ENCODE measurements at regions not wholly inside any gene's neighbourhood (a gene's known extent, or its start where the extent isn't known, plus 50 kb on each side); places are given as distances from the start of the nearest gene placed in this dataset.
"Not testable (repeated sequence)": the region's sequence is repeated elsewhere in the genome, so short reads cannot be mapped to it uniquely, and the experiment has no call there.

DNA sequence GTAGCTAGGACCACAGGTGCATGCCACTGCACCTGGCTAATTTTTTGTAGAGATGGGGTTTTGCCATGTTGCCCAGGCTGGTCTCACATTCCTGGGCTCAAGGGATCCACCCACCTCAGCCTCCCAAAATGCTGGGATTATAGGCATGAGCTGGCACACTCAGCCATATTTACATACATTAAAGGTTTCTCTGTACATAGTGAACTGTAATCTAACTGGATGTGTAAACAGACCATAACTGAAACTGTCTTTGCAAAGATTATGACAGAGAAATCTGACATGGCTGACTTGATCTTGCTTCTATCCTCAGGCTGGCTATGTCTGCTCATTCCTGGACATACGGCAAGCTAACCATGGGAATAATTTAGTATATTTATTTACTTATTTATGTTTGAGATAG is 139.2 kb upstream of the XPO1 start:
- no peak for DNase-seq (ENCODE audit: low read depth)

DNA sequence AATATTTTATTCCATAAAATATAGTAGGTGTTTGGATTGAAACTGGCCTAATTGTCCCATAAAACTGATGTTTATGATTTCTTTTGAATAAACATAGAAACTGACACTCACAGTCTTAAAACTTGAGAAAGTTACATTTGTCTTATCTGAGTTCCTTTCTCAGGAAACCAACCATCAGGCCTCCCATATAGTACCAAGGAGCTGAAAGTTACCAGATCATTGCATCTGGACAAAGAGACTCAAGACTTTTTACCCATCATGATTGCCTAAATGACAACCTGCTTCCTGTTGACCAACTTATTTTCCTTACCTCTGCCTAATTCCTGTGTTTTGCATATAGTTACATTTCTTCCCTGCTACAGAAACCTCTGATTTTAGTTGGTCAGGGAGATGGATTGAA is 137.0 kb upstream of the XPO1 start:
- no peak for DNase-seq (ENCODE audit: low read depth)

DNA sequence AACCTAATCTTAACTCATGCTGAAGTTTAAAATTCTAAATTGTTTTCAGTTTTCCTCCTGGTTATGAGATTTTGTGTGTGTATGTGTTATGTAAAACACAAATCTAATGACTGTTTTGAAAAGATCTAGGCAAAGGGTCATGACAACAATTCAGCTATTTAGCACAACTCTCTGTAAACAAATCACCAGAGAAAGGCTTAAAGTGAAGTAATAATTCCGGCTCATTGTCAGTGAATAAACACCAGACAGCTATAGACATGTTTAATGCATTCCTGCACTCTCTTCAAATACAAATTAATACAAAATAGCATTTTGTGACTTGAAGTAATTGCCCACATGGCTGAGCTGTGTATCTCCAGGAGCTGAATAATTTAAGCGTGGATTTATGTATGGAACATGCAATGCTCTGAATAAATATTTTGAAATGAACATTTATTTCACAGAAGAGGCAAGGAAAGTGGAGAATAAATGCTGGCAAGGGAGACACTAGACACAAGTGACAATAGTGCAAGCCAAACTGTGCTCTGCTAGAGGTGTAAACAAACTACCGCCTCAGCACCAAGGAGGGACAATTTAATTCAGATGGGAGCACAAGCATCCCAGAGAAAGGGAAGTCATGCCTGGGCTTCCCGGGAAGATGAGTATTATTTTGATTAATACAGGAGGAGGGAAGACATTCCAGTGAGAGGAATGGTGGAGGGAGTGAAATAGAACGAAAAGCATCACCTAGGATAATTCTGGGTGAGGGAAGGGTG is 133.6 kb upstream of the XPO1 start:
- DNase-seq (ENCODE audit: low read depth): peak; percentile 24

DNA sequence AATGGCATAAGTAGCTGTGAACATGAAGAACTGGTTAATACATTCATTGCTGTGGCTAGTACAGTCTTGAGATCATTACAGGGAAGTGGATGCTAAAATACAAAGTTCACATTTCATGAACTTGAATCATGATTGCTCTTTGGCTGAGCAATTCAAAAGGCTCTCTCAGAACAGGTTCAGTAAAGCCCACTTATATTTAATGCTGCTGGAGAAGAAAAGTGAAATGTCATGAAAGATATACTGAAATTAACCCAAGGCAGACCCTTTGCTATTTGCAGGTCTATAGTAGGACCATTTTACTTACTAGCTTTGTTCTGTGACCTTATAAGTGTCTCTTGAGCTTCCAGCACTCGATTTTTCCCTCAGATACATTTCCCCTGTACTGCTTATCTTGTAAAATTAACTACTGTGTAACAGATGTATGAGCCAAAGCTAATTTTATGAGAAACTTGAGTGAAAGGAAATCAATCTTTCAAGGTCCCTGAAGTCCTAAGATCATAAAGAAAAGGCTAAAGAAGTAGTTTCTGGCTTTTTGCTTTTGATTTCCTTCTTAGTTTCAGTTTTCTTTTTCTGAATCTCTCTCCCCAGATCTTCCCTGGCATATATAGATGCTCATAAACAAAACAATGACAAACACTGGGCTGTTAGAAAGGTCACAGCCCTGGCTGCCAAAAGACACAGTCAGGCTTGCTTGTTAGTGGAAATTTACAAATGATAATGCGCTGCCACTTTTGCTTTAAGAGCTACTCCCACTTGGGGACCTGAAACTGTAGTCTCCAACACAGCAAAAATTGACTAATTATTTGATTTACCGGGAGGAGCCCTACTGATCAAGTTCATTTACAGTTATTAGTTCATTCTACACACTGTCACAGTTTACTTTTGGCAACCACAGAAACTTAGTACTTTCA is 132.7 kb upstream of the XPO1 start:
- DNase-seq (ENCODE audit: low read depth): peak; percentile 86

DNA sequence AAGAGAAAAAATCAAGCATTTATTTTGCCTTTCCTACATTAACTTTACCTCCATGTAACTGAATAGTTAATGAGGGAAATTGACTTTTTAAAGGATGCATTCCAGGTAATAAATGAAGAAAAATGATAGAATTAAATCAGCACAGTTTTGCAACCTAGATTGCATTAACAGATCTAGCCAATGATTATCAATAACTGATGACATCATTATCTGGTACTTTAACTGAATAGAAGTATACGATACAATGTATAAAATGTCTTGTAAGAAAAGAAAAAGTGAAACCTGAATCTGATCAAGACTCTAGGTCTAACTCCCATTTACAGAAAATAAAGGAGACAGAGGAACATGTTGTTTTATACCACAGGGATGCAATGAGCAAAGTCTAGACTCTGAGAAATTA is 126.0 kb upstream of the XPO1 start:
- no peak for DNase-seq (ENCODE audit: low read depth)

DNA sequence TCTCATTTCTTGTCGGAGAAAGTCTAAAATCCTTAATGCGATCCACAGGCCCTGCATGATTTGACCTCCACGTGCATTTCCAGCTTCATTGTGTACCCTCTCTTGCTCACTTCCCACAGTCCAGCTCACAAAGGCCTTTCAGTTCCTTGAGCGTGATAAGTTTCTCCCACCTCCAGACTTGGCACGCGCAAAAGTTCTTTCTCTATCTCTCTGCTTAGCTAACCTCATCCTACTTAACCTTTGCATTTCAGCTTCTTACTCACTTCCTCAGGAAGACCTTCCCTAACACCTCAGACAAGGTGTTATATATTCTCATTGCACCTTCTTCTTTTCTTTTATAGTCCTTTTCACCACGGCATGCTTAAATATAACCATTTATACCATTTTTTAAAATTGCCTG is 124.8 kb upstream of the XPO1 start:
- DNase-seq (ENCODE audit: low read depth): no peak

DNA sequence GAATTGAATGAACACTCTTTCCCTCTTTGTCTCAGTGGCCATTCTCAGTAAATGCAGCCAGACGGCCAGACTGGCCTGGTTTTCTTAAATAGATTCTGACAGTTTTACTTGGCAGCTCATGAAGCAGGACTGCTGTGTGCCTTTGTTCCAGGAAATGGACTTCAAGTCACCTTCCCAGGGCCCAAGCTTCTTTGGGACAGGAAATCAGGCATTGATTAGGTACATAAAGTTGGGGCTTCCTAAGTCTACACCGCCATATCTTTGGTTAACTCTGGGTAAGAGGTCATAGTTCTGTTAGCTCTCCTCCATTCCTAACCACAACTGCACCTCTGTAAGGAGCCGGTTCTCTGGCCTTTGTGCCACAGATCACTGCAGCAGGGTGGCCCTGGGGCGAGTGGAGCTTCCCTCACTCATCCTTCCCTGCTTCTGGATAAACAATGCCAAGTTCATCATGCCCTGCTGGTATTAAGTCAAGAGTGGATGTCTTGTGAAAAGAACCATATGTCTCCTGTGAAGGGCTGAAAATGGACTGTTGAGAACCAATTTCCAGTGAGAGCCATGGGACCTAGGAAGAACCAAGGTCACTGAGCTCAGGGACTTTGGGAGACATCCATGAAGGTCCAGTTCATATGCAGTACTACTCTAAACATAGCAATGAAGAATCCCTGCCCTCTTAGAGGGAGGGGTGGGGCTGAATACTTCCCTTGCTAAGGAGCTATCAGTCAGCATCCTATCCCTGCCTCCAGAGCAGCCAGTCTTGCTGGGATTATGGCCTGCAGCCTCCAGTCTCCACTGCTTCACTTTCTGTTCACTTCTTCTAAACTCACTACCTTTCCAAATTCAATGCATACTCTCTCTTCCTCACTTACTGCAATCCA is 122.6 kb upstream of the XPO1 start:
- DNase-seq (ENCODE audit: low read depth): no peak

DNA sequence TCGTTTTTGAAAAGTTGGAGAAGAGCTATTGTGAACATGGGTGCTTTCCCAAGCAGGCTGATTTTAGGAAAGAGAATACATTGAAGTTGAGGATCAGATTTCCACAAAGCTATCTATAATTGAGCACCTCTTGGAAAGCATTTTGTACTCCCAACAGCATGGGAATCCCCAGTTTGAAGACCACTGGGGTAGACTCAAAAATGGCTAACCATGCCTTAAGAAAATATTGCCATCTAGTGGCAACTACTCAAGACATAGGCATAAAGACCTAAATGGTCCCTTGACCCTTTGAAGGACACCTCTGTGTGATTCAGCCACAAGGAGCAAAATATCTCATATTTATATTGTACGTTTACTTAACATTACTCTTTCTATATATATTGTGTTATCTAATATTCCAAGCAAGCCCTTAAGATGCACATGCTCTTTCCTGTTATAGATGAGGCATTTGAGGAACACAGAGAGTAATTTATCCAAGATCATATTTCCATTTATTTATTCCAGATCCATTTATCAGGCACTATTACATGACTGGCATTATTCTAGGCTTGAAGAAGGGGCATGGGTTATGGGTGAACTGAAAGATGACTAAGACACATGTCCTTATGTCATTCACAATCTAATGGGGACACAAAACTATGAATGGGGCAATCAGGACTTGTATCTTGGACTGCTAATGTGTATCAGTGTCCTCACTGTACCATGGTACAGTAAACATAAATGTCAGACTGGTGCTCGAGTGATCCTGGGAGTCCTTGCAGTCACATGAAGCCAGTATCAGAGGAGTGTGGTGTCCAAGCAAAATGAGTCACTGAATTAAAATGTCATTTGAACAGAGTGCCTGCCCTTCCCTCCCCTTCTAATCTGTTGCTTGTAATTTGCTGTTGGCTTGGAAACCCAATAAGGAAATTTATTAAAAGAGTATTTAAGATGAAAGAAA is 121.0 kb upstream of the XPO1 start:
- peak; percentile 80 for DNase-seq (ENCODE audit: low read depth)

DNA sequence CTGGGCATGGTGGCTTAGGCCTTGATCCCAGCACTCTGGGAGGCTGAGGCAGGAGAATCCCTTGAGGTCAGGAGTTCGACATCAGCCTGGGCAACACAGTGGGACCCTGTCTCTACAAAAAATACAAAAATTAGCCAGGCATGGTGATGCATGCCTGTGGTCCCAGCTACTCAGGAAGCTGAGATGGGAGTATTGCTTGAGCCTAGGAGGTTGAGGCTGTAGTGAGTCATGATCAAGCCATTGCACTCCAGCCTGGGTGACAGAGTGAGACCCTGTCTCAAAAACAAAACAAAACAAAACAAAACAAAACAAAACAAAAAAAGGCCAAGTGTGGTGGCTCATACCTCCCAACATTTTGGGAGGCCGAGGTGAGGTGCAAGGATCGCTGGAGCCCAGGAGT is 111.8 kb upstream of the XPO1 start:
- peak; percentile 52 for DNase-seq (ENCODE audit: low read depth)

DNA sequence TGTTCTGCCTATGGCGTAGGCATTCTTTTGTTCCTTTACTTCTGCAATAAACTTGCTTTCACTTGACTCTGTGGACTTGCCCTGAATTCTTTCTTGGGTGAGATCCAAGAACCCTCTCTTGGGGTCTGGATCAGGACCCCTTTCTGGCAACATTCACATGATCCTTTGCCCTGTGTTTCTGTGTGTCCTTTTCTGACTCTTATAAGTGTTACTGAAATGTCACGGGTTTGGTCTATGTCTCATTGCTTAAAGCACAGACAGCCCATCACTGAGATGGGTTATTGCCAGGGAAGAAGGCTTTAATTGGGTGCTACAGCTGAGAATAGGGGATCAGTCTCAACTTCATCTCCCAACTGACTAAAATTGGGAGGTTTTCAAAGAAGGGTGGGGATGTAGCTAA is 110.9 kb upstream of the XPO1 start:
- no peak for DNase-seq (ENCODE audit: low read depth)

DNA sequence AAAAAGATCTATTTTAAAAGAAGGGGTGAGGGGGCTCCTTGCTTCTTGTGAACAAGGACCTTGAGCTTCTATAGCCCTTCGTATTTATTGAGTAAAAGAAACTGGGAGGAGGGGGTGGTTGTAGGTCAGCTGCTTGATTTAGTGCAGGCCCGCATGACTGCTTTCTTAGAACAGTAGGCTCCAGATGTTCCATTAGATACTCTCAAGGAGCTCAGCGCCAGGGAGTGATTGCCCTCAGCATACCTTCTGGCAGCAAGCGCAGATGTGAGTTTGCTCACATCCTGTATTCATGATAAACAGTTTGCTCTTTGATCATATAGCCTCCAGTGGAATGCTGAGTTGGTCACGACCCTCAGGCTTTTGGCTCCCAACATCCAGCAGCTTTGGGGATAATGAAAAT is 108.9 kb upstream of the XPO1 start:
- no peak for DNase-seq (ENCODE audit: low read depth)

DNA sequence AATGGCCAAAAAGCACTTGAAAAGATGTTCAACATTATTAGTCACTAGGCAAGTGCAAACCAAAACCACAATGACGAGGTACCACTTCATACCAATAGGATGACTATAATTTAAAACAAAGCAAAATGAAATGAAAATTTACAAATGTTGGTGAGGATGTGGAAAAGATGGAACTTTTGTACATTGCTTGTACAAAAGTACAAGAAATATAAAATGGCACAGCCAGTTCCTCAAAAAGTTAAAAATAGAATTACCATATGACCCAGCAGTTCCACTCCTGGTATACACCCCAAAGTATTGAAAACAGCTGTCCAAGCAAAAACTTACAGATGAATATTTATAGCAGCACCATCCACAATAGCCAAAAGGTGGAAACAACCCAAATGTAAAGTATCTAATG is 107.8 kb upstream of the XPO1 start:
- peak; percentile 85 for DNase-seq (ENCODE audit: low read depth)

DNA sequence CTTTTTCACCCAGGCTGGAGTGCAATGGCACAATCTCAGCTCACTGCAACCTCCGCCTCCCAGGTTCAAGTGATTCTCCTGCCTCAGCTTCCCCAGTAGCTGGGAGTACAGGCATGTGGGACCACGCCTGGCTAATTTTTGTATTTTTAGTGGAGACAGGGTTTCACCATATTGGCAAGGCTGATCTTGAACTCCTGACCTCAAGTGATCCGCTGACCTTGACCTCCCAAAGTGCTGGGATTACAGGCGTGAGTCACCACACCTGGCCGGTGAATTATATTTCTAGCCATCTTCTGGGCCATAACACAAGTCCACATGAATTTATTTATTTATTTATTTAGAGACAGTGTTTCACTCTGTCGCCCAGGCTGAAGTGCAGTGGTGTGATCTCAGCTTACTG is 105.0 kb upstream of the XPO1 start:
- DNase-seq (ENCODE audit: low read depth): not testable (repeated sequence)

DNA sequence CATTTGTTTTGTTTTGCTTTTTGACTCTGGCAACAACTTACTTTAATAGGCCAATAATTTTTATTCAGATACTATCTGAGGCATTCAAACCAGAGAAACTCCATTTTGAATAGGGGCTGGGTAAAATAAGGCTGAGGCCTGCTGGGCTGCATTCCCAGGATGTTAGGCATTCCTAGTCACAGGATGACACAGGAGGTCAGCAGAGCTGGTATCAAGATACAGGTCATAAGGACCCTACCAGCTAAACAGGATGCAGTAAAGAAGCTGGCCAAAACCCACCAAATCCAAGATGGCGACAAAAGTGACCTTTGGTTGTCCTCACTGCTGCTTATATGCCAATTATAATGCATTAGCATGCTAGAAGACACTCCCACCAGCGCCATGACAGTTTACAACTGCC is 102.2 kb upstream of the XPO1 start:
- DNase-seq (ENCODE audit: low read depth): peak; percentile 55

DNA sequence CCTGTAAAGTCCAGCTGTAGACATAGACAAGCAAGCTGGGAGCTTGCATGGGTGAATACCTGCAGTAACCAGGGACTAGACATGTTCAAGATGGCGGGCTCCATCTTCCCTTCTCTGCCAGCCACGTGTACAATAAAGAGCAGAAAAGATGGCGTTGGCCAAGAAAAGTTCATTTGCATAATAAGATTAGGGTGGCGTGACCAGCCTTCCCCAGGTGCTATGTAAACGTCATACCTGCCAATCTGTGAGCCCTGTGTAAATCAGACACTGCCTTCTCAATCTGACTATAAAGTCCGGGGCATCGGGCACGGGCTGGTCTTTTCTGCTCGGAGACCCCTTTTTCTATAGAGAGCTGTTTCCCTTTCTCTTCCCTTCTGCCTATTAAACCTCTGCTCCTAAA is 101.6 kb upstream of the XPO1 start:
- no peak for DNase-seq (ENCODE audit: low read depth)

DNA sequence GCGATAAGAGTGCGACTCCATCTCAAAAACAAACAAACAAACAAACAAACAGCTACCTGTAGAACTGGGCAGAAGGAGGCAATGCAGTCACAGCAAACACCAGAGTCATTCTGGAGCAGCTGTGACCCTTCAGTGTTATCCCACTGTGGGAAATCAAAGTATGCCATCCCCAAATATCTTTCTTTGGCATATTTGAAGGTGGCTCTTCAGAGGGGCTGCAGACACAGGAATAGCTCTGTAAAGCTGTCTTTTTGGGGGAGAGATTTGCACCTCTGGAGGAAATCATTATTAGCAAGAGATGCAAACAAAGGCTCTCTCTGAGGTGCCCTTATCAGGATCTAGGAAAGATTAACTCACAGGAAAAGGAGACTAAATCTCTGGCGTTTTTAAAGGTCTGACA is 98.5 kb upstream of the XPO1 start:
- DNase-seq (ENCODE audit: low read depth): no peak

DNA sequence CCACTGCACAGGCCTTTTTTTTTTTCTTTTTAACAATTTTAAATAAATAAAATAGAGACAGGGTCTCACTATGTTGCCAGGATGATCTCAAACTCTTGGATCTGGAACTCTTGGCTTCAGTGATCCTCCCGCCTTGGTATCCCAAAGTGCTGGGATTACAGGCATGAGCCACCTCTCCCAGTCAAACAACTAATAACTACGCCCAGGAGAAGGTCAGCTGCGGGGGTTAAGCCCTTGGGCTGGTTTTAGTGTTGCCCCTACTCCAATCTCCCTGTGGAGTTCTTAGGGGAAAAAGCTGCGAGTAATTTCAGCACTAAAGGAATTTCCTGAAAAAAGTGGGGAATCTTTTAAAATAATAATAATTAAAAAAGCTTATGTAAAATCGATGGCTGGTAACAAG is 96.4 kb upstream of the XPO1 start:
- no peak for DNase-seq (ENCODE audit: low read depth)

DNA sequence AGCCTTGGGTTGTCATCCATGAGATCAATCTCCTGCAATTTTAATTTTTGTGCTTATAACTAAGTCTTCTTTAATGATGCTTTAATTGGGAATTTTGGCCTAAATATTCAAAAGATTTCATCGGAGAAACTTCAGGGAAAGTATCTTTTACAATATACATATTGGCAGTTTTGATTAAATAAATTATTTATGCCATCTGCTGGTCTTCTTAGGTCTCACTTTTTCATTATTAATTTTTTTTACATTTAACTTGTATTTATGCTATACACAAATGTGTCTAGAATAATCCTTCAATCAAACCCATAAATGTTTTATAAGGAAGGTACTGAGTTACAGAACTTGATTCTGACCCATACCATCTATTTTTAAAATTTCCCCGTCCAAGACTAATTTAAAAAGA is 95.1 kb upstream of the XPO1 start:
- no peak for DNase-seq (ENCODE audit: low read depth)

DNA sequence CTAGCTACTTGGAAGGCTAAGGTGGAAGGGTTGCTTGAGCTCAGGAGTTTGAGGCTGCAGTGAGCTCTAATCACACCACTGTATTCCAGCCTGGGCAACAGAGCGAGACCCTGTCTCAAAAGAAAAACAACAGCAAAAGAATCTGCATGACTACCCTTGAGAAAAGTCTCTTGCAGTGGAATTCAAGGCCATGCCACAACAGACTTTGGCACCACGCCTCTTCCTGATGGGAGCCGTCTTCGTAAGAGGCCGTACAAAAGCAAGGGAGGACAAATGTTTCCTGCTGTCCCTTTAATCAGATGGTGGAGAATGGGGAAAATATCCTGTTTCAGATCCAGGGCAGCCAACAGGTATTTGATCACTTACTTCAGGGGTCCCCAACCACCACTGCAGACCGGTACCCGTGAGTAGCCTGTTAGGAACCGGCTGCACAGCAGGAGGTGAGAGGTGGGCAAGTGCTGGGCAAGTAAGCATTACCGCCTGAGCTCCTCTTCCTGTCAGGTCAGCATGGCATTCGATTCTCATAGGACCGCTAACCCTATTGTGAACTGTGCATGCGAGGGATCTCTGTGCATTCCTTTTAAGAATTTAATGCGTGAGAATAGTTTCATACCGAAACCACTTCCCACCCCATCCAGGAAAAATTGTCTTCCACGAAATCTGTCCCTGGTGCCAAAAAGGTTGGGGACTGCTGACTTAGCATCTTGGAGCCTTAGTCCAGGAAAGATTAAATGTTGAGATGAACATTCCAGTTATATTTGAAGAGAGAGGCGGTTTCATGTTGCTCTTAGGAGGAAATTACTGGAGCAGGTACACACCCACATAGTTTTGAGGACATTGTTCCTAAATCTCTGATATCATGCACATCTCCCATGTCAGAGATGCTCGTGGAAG is 94.4 kb upstream of the XPO1 start:
- no peak for DNase-seq (ENCODE audit: low read depth)

DNA sequence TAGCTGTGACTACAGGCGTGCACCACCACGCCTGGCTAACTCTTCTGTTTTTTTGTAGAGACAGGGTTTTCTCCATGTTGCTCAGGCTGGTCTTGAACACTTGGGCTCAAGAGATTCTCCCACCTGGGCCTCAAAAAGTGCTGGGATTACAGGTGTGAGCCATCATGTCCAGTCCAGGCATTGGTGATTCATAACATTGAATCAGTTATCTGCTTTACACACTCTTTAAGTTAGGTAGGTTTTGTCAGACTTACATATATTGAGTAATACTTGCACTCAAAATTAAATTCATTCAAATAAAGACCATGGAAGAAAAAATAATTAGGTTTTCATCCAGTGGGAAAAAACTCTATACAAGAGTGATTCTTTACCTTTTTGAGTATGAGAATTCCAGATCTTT is 93.2 kb upstream of the XPO1 start:
- no peak for DNase-seq (ENCODE audit: low read depth)
